GM23248 (cell line): ENCODE measurements at regions not wholly inside any gene's neighbourhood (a gene's known extent, or its start where the extent isn't known, plus 50 kb on each side); places are given as distances from the start of the nearest gene placed in this dataset.

Source experiments
- EZH2 ChIP-seq: fragments of 200-600 bp; sonication (generic); IDR thresholded peaks from 2 replicates; pipeline ENCODE4 v1.6.1; 2018; ENCODE audit warnings: antibody characterized with exemption, mild to moderate bottlenecking; ENCODE audit not compliant: insufficient read depth, poor library complexity, severe bottlenecking
- EZH2phosphoT487 ChIP-seq: fragments of 200-600 bp; sonication (generic); IDR thresholded peaks from 2 replicates; pipeline ENCODE4 v1.6.1; 2018; ENCODE audit warnings: antibody characterized with exemption, moderate library complexity, mild to moderate bottlenecking, low read depth; ENCODE audit not compliant: insufficient read depth

DNA sequence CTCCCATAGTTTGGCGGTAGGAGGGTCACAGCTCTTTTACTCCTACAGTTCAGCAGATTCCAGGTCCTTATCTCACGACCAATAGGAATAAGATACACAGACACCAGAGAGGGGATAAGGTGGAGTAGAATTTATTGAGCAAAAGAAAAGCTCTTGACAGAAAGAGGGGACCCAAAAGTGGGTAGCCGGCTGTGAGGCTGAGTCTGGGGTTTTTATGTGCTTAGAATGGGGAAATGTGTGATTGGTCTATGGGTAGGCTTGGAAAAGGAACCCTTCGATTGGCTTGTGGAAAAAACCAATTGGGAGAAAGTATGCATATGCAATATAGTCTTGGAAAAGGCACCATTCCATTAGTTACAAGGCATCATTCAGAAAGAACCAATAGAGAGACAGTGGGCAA is 1356.9 kb upstream of the SPRY2 start:
- TF ChIP-seq EZH2 (no peak), EZH2phosphoT487 (no peak)
